ENCODE measurements at regions not wholly inside any gene's neighbourhood (a gene's known extent, or its start where the extent isn't known, plus 50 kb on each side); places are given as distances from the start of the nearest gene placed in this dataset.

DNA sequence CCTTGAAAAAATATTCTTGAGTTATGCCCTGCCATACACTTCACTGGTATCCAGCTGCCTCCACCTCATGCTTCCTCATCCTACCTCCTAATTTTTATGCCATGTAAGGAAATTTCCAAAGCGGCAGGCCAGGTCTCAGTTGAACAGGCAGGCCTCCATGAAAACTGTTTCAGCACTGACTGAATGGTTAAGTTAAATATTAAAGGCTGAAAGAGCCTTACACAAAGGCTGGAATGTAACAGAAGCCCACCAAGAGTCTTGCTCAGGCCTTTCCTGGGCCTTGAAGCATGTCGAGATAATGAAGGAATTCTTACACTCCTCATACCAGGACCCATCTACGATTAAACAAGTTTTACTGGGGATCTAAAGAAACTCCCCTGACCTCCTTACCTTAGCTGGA is 359.6 kb upstream of the NOCT start:
- intact Hi-C loops (cut with DNase I; ENCODE audit: low total_unique reads): no loop called here
- H3K4me3 ChIP-seq: no peak overlapping the region

DNA sequence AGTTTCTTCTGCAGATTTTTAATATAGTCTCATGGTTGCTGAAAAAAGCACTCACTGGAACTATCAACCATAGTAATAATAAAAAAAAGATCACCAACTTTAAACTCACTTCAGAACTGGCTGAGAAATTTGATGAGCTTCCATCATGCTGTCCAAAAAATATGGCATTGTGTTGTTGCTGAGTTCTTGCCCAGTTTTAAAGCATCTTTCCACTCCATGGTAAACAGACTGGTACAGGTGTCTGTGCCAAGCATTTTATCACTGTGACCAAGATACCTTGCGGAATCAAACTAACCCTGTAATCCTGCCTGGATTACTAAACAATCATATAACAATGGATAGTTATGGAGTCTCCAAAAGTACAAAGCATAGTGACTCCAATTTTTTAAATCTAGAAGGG is 360.3 kb upstream of the NOCT start:
- Histone ChIP-seq H3K4me3 (no peak overlapping the region), H3K27ac (no peak overlapping the region), H3K4me1 (no peaks in the 10 kb centered on the region), H3K9me3 (no peaks in the 10 kb centered on the region), H3K36me3 (no peaks in the 10 kb centered on the region), H3K27me3 (no peaks in the 10 kb centered on the region)
- TF ChIP-seq, protein P1, sequence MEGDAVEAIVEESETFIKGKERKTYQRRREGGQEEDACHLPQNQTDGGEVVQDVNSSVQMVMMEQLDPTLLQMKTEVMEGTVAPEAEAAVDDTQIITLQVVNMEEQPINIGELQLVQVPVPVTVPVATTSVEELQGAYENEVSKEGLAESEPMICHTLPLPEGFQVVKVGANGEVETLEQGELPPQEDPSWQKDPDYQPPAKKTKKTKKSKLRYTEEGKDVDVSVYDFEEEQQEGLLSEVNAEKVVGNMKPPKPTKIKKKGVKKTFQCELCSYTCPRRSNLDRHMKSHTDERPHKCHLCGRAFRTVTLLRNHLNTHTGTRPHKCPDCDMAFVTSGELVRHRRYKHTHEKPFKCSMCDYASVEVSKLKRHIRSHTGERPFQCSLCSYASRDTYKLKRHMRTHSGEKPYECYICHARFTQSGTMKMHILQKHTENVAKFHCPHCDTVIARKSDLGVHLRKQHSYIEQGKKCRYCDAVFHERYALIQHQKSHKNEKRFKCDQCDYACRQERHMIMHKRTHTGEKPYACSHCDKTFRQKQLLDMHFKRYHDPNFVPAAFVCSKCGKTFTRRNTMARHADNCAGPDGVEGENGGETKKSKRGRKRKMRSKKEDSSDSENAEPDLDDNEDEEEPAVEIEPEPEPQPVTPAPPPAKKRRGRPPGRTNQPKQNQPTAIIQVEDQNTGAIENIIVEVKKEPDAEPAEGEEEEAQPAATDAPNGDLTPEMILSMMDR (IDR thresholded peaks at IDR 0.05): no peak
- TF ChIP-seq POLR2A (IDR thresholded peaks at IDR 0.05) (no peak), POLR2AphosphoS5 (IDR thresholded peaks at IDR 0.05) (no peak)
- no peak for DNase-seq (ENCODE audit: low spot score in 2 of 2)
- intact Hi-C loops (cut with DNase I; ENCODE audit: low total_unique reads): no loop called here

More for the DNA sequence above, 359.6 kb upstream of the NOCT start:
- no peak for TF ChIP-seq POLR2AphosphoS5 (IDR thresholded peaks at IDR 0.05)
- TF ChIP-seq, protein P1 (IDR thresholded peaks at IDR 0.05): no peak
- TF ChIP-seq POLR2A (IDR thresholded peaks at IDR 0.05): no peak
- no peaks in the 10 kb centered on the region for H3K9me3 ChIP-seq
- no peaks in the 10 kb centered on the region for H3K4me1 ChIP-seq
- no peak overlapping the region for H3K27ac ChIP-seq
- H3K36me3 ChIP-seq: no peaks in the 10 kb centered on the region
- H3K27me3 ChIP-seq: no peaks in the 10 kb centered on the region
- DNase-seq (ENCODE audit: low spot score in 2 of 2): no peak

DNA sequence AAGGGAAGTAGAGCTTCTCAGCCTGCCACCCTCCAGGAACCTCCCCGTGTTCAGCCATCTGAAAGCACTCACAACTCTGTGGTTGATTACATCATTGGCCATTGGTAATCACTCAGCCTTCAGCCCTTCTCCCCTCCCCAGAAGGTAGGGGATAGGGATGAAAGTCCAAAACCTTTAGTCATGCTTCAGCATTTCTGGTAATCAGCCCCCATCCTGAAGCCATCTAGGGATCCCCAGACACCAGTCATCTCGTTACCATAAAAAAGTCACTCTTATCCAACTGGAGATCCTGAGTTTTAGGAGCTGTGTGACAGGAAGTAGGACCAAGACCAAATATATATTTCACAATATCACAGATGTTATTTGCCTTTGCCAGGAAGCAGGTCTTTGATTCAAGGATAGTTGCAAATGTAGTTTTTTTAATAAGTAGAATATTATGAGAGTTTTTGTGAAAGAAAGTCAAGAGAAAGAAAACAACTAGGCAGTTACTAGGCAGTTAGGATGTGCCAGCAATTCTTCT is 364.6 kb upstream of the NOCT start:
- H3K27me3 ChIP-seq: no peaks in the 10 kb centered on the region
- no peaks in the 10 kb centered on the region for H3K9me3 ChIP-seq
- intact Hi-C loops (cut with DNase I; ENCODE audit: low total_unique reads): no loop called here
- no peak overlapping the region for H3K4me3 ChIP-seq
- DNase-seq (ENCODE audit: low spot score in 2 of 2): no peak
- TF ChIP-seq, protein P1 (IDR thresholded peaks at IDR 0.05): no peak
- no peak for TF ChIP-seq POLR2AphosphoS5 (IDR thresholded peaks at IDR 0.05)
- TF ChIP-seq POLR2A (IDR thresholded peaks at IDR 0.05): no peak
- no peak overlapping the region for H3K27ac ChIP-seq
- no peaks in the 10 kb centered on the region for H3K36me3 ChIP-seq
- H3K4me1 ChIP-seq: no peaks in the 10 kb centered on the region

DNA sequence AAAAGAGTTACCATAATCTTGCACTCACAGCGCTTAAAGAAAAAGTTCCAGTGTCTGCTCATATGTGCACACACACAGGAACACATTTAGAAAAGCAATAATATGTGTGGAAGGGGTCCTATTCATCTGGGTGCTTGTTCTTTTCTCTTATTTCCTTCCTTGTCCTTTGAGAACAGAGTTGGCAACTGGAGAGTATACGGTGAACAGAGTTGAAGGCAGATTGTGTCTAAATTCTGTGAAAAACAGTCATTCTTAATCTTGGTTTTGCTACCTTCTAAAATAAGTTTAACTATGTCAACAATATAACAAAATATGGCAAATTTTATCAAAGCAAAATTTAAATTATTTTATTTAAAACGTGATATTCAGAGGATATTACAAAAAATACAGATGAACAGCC is 365.1 kb upstream of the NOCT start:
- no peak overlapping the region for H3K27ac ChIP-seq
- H3K4me3 ChIP-seq: no peak overlapping the region
- no peak for DNase-seq (ENCODE audit: low spot score in 2 of 2)
- no peaks in the 10 kb centered on the region for H3K4me1 ChIP-seq
- TF ChIP-seq, protein P1 (IDR thresholded peaks at IDR 0.05): no peak
- TF ChIP-seq POLR2AphosphoS5 (IDR thresholded peaks at IDR 0.05): no peak
- TF ChIP-seq POLR2A (IDR thresholded peaks at IDR 0.05): no peak
- no peaks in the 10 kb centered on the region for H3K27me3 ChIP-seq
- H3K36me3 ChIP-seq: no peaks in the 10 kb centered on the region
- H3K9me3 ChIP-seq: no peaks in the 10 kb centered on the region
- intact Hi-C loops (cut with DNase I; ENCODE audit: low total_unique reads): no loop called here

DNA sequence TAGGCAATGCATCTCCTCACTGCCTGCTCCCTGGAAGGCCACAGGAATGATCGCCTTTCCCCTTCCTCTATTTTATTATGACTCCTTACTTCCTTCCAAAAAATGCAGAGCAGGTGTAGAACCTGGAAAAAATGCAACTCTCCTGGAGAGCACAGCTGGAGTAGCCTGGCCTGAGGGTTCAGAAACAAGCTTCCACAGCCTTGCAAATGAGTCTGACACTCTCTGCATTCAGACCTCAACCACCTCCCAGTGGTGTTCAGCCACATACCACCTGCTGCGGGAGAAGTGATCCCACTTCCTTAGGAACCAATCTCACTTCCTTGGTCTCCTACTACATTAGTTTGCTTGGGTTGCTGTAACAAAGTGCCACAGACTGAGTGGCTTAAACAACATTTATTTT is 368.1 kb upstream of the NOCT start:
- TF ChIP-seq POLR2A (IDR thresholded peaks at IDR 0.05): no peak
- TF ChIP-seq POLR2AphosphoS5 (IDR thresholded peaks at IDR 0.05): no peak
- TF ChIP-seq, protein P1 (IDR thresholded peaks at IDR 0.05): no peak
- intact Hi-C loops (cut with DNase I; ENCODE audit: low total_unique reads): no loop called here
- H3K4me1 ChIP-seq: no peaks in the 10 kb centered on the region
- H3K27ac ChIP-seq: no peak overlapping the region
- no peaks in the 10 kb centered on the region for H3K36me3 ChIP-seq
- no peak overlapping the region for H3K4me3 ChIP-seq
- DNase-seq (ENCODE audit: low spot score in 2 of 2): no peak
- H3K9me3 ChIP-seq: no peaks in the 10 kb centered on the region
- H3K27me3 ChIP-seq: no peaks in the 10 kb centered on the region
